GM18502 (cell line): ENCODE measurements at regions not wholly inside any gene's neighbourhood (a gene's known extent, or its start where the extent isn't known, plus 50 kb on each side); places are given as distances from the start of the nearest gene placed in this dataset.

Experiments
- ATAC-seq: cut with Tn5 transposase; IDR thresholded peaks from one replicate; pipeline ENCODE4 v1.9.1; 2021; ENCODE audit warnings: mild to moderate bottlenecking; ENCODE audit not compliant: unreplicated experiment, poor library complexity

- ATAC-seq, result no peak
These were observed 80.1 kb downstream of the PJA1 start for GRCh38 chrX:69085151-69085550.

- ATAC-seq, result no peak
These were observed 81.5 kb downstream of the PJA1 start for GRCh38 chrX:69083801-69084200.

- no peak for ATAC-seq
These were observed 81.9 kb downstream of the PJA1 start for GRCh38 chrX:69083361-69083760.

GRCh38 chrX:69082753-69083150, 82.5 kb downstream of the PJA1 start:
- no peak for ATAC-seq

GRCh38 chrX:69082055-69082752, 83.0 kb downstream of the PJA1 start:
- no peak for ATAC-seq

- ATAC-seq, result no peak
These were observed 84.3 kb downstream of the PJA1 start for GRCh38 chrX:69080855-69081465.

GRCh38 chrX:69079268-69079667, 86.0 kb downstream of the PJA1 start:
- ATAC-seq, result no peak

- no peak for ATAC-seq
These were observed 87.3 kb downstream of the PJA1 start for GRCh38 chrX:69077895-69078455.

- ATAC-seq, result no peak
These were observed 89.2 kb downstream of the PJA1 start for GRCh38 chrX:69076088-69076487.

GRCh38 chrX:69074726-69075125, 90.5 kb downstream of the PJA1 start:
- no peak for ATAC-seq

GRCh38 chrX:69073721-69074120, 91.5 kb downstream of the PJA1 start:
- no peak for ATAC-seq

GRCh38 chrX:69073241-69073640, 92.0 kb downstream of the PJA1 start:
- ATAC-seq, result no peak

- ATAC-seq, result no peak
These were observed 92.7 kb downstream of the PJA1 start for GRCh38 chrX:69072486-69073006.

- no peak for ATAC-seq
These were observed 94.2 kb downstream of the PJA1 start for GRCh38 chrX:69070949-69071650.

- ATAC-seq, result no peak
These were observed 95.4 kb downstream of the PJA1 start for GRCh38 chrX:69069876-69070275.

- no peak for ATAC-seq
These were observed 96.2 kb downstream of the PJA1 start for GRCh38 chrX:69069086-69069445.

- no peak for ATAC-seq
These were observed 96.8 kb downstream of the PJA1 start for GRCh38 chrX:69068301-69069085.

- ATAC-seq, result no peak
These were observed 97.4 kb downstream of the PJA1 start for GRCh38 chrX:69067841-69068240.

GRCh38 chrX:69066966-69067525, 98.2 kb downstream of the PJA1 start:
- no peak for ATAC-seq
